ENCODE measurements at regions not wholly inside any gene's neighbourhood (a gene's known extent, or its start where the extent isn't known, plus 50 kb on each side); places are given as distances from the start of the nearest gene placed in this dataset.
A peak's percentile ranks its signal among the peaks of the same experiment; 100 is the strongest.

DNA sequence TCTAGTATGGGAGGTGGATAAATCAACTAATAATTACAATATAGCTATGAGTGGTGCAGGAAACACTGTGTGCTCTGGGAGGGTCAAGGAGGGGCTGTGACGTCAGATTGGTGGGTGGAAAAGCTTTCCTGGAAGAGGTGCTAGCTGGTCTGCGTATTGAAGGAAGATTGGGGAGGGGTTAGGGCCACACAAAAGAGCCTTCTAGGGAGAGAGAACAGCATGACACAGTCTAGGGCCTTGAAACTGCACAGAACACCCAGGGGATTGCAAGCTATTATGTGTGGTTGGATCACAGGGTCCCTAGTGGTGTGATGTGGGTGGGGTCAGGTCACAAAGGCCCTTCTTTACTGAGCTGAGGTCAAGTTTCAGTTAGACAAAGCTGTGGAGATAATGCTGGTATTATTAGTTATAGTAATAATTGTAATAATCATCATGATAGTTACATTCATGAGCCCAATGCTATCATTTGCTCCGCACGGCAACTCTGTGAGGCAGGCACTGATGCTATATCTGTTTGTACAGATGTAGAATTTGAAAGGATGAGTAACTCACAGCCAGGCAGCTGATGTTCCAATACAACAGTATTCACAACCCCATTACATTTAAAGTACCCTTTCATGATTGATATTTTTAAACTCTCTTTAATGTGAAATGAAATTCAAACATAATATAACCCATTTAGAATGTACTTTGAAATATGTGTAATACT is 197.4 kb upstream of the IL12B start:
- Mint-ChIP-seq H3K27me3 (no peaks in the 10 kb centered on the region), H3K4me1 (peaks cover 0 to 6% of the 10 kb centered on the region in 2 donors), H3K36me3 (peaks cover 0 to 4% of the 10 kb centered on the region in 2 donors), H3K4me3 (no peak overlapping the region), H3K9me3 (peaks cover 0 to 5% of the 10 kb centered on the region in 2 donors), H3K27ac (no peak overlapping the region)
- no peak for DNase-seq
- peak; percentile 44 to 54 for ATAC-seq (replicated peaks)

DNA sequence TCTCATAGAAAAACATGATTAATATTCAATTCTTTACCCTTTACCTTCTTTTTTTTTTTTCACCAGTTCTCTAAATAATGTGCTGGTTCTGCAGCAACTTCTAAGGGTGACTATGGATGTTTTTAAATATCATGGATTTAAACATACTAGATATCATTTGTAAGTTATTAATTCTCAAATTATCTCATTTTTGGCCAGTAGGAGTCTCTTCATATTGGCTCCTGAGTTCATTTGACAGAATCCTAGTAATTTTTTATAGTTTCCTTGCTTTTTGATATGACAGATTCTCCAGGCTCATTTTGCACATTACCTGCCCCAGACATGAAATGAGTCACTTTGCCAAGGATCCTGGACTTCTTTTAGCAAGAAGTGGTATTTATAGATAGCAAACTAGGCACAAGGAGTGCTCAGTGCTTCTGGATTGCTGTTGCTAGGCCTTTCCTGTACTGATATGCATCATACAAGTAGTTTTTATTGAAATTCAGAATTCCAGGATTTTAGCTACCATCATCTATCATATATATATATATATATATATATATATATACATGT is 201.3 kb upstream of the IL12B start:
- H3K9me3 Mint-ChIP-seq = peaks cover 0 to 5% of the 10 kb centered on the region in 2 donors
- ATAC-seq (replicated peaks) (no peak), DNase-seq (no peak)
- no peak overlapping the region for H3K4me3 Mint-ChIP-seq
- H3K36me3 Mint-ChIP-seq = peaks cover 0 to 4% of the 10 kb centered on the region in 2 donors
- no peak overlapping the region for H3K27ac Mint-ChIP-seq
- peaks cover 0 to 6% of the 10 kb centered on the region in 2 donors for H3K4me1 Mint-ChIP-seq
- H3K27me3 Mint-ChIP-seq = no peaks in the 10 kb centered on the region

DNA sequence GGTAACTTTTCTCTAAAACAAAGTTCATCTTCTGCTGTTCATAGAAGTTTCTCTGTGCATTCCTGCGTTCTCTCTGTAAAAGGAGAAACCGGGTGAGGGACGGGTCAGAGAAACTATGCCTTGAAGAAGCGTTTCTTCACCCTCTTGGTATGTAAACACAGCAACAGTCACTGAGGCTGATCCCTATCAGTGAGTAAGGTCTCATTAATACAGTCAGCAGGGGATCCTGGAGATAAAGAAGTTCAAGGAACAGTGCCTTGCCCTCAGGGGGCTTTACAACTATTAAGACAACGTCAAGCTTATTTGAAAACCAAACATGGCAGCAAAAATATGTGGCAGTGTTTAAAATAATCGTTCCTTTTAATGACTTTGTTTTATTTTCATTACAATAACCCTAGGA is 202.9 kb upstream of the IL12B start:
- H3K9me3 Mint-ChIP-seq = peaks cover 0 to 4% of the 10 kb centered on the region in 2 donors
- H3K4me3 Mint-ChIP-seq = no peak overlapping the region
- ATAC-seq (replicated peaks) (no peak), DNase-seq (no peak)
- no peak overlapping the region for H3K27ac Mint-ChIP-seq
- peaks cover 0 to 4% of the 10 kb centered on the region in 2 donors for H3K36me3 Mint-ChIP-seq
- H3K27me3 Mint-ChIP-seq = peaks cover 0 to 5% of the 10 kb centered on the region in 2 donors
- no peaks in the 10 kb centered on the region for H3K4me1 Mint-ChIP-seq

DNA sequence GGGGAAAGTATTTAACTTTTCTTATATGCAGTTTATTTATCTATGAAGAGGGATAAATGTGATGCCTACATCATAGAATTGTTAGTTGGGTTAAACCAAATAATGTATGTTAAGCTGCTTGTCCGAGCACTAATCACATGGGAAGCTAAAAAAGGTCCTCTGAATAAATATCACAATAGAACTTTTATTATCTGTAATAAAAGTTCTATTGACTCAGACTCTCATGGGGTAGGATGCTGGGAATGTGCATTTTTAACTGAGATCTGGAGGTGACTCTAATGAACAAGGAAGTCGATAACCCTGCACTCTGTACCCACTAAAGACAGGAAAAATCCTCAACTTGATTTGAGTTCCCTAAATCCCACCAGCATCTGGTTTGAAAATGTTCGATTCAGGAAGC is 205.9 kb upstream of the IL12B start:
- ATAC-seq (replicated peaks) = no peak
- Mint-ChIP-seq H3K27ac (no peak overlapping the region), H3K36me3 (no peaks in the 10 kb centered on the region), H3K27me3 (peaks cover 0 to 5% of the 10 kb centered on the region in 2 donors), H3K4me3 (no peak overlapping the region), H3K9me3 (no peaks in the 10 kb centered on the region), H3K4me1 (no peaks in the 10 kb centered on the region)
- DNase-seq = no peak

DNA sequence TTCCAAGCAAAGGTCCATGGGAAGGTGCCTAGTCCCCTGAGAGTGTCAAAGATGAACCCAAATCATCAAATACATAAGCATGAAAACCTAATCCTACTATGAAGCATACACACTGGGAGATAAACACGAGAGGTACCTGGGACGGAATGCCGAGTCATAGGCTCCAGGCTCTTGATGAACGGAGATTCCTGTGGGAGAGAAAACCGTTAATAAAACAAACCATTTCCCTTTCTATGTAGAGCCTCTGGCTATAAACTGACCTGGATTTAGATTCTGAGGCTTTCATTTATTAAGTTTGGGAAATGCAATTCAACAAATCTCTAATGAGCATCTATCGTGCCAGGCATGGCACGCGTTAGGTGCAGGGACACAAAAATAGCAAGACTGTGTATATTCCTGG is 206.4 kb upstream of the IL12B start:
- ATAC-seq (replicated peaks) (no peak), DNase-seq (no peak)
- Mint-ChIP-seq H3K4me1 (no peaks in the 10 kb centered on the region), H3K27ac (no peak overlapping the region), H3K27me3 (peaks cover 0 to 5% of the 10 kb centered on the region in 2 donors), H3K36me3 (no peaks in the 10 kb centered on the region), H3K4me3 (no peak overlapping the region), H3K9me3 (no peaks in the 10 kb centered on the region)

DNA sequence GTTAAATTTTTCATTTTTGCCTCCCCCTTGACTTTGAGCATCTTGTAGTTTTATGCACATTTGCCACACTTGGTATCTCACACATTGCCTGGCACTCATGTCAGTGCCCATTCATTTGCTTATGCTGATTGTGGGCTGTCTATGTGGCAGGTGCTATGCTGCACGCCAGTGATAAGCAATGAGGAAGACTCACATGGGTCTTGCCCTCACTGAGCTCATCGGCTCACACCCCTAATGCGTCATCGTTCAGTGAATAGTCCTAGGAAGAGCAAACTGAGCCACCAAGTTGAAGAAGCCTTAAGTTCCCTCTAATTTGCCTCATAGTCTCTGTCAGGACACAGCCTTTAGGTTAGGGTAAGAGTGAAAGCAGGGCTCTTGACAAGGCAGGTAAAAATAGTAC is 209.4 kb upstream of the IL12B start:
- no peaks in the 10 kb centered on the region for H3K36me3 Mint-ChIP-seq
- H3K9me3 Mint-ChIP-seq = no peaks in the 10 kb centered on the region
- no peak for ATAC-seq (replicated peaks)
- no peak overlapping the region for H3K27ac Mint-ChIP-seq
- peaks cover 0 to 5% of the 10 kb centered on the region in 2 donors for H3K27me3 Mint-ChIP-seq
- H3K4me3 Mint-ChIP-seq = no peak overlapping the region
- H3K4me1 Mint-ChIP-seq = no peaks in the 10 kb centered on the region
- DNase-seq = no peak

DNA sequence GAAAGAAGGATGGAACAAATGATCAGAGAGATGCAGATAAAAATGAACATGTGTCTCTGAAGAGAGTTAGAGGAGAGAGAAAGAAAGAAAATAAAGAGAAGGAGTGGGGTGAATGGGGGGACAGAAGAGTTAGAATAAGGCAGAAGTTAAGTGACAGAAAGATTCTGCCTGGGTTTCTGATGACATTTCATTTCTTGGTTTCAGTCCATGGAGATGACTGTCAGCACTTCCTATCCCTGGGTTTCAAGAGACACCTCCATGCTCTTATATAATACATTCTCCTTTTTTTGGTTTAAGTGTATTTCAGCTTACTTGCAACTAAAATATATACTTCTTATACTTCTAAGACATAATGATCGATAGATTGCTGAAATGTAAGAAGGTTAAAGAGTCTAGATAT is 213.0 kb upstream of the IL12B start:
- H3K4me3 Mint-ChIP-seq = no peak overlapping the region
- peaks cover 8 to 11% of the 10 kb centered on the region in 2 donors for H3K9me3 Mint-ChIP-seq
- DNase-seq (no peak), ATAC-seq (replicated peaks) (no peak)
- peaks cover 4 to 7% of the 10 kb centered on the region in 2 donors for H3K36me3 Mint-ChIP-seq
- no peak overlapping the region for H3K27ac Mint-ChIP-seq
- no peaks in the 10 kb centered on the region for H3K4me1 Mint-ChIP-seq
- H3K27me3 Mint-ChIP-seq = peaks cover 8 to 15% of the 10 kb centered on the region in 2 donors

DNA sequence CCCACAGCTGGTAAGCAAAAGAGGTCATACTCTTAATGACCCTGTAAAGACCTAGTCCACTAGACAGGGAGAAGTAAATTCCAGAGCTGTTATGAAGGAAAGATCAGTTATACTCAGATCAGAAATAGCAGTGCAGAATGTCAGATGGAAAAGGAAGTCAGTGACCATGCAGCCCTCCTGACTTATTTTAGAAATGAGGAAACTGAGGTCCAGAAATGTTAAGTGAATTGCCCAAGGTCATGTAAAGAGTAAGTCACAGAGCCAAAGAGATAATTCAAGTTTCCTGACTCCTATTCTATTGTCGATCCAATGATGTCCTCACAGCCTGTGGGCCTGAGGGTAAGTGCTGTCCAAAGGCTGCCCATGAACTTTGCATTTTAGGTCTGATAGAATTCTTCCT is 214.9 kb upstream of the IL12B start:
- Mint-ChIP-seq H3K9me3 (peaks cover 8 to 11% of the 10 kb centered on the region in 2 donors), H3K4me3 (no peak overlapping the region)
- no peak for DNase-seq

DNA sequence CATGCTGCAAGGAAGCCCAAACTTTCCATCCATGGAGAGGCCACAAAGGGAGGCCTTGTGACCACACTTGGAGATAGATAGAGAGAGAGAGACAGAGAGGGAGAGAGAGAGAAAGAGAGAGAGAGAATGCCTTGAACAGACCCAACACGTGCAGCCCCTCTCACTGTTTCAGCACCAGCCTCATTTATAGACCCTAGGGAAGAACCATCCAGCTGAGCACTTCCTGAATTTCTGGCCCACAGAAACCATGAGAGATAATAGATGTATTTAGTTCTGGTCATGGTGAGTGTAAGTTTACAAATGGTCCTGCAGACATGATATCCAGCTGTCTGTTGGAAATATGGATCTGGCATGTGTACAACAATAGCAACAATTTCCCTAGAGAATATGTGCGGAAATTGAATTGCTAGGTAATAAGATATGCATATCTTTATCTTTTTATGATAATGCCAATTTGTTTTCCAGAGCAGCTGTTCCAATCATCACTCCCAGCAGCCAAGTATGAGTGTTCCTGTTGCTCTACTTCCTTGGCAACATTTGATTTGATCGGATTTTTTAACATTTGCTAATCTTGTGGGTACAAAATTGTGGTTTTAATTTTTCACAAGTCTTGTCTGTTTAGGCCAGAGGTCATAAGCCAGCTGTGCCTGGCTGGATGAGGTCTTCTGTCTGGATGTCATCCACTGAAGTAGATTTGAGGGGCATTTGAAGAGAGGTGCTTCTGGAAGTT is 217.3 kb upstream of the IL12B start:
- Mint-ChIP-seq H3K4me3 (no peak overlapping the region), H3K36me3 (peaks cover 4 to 7% of the 10 kb centered on the region in 2 donors), H3K27ac (no peak overlapping the region), H3K9me3 (peaks cover 8 to 11% of the 10 kb centered on the region in 2 donors), H3K27me3 (peaks cover 8 to 19% of the 10 kb centered on the region in 2 donors), H3K4me1 (no peaks in the 10 kb centered on the region)
- DNase-seq (no peak), ATAC-seq (replicated peaks) (no peak)

More for the DNA sequence above, 214.9 kb upstream of the IL12B start:
- no peaks in the 10 kb centered on the region for H3K4me1 Mint-ChIP-seq
- H3K27me3 Mint-ChIP-seq = peaks cover 8 to 19% of the 10 kb centered on the region in 2 donors
- no peak for ATAC-seq (replicated peaks)
- H3K36me3 Mint-ChIP-seq = peaks cover 4 to 7% of the 10 kb centered on the region in 2 donors
- H3K27ac Mint-ChIP-seq = no peak overlapping the region

DNA sequence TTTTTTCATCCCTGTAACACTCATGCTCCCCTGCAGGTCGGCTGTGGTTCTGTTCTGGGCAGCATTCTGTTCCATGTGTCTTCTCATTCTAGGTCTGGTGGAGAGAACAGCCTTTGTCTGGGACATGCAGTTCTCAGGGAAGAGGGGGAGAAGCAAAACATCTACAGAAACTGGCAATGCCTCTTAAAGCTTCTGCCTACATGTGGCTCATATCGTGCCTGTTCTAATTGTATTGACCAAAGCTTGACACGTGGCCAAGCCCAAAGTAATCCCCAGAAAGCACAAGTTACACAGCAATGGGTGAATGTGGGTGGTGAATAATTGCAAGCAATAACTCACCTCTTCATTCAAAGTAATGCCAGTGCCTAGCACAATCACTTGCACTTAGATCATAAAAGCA is 218.2 kb upstream of the IL12B start:
- Mint-ChIP-seq H3K9me3 (peaks cover 8 to 11% of the 10 kb centered on the region in 2 donors), H3K4me1 (no peaks in the 10 kb centered on the region), H3K4me3 (no peak overlapping the region), H3K27ac (no peak overlapping the region), H3K27me3 (peaks cover 8 to 23% of the 10 kb centered on the region in 2 donors), H3K36me3 (peaks cover 4 to 7% of the 10 kb centered on the region in 2 donors)
- DNase-seq (no peak), ATAC-seq (replicated peaks) (no peak)

DNA sequence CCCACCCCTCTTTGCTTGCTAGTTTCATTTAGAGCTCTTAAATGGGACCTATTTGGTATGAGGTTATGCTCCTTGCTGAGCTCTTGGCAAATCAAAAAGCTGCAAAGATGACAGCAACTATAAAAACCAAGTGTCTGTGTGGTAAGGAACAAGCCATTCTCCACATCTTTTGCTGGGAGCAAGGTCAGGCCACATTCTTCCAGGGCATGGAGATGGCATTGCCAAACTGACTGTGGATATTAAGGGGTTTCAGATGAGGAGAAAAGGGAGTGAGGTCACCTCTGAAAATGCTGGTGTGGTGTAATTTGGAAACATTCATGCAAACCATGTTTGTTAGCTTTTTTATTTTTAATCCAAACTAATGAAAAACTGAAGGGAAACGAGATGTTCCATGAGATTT is 218.8 kb upstream of the IL12B start:
- Mint-ChIP-seq H3K4me1 (no peaks in the 10 kb centered on the region), H3K4me3 (no peak overlapping the region), H3K36me3 (peaks cover 4 to 7% of the 10 kb centered on the region in 2 donors), H3K27ac (no peak overlapping the region), H3K27me3 (peaks cover 8 to 23% of the 10 kb centered on the region in 2 donors), H3K9me3 (peaks cover 8 to 11% of the 10 kb centered on the region in 2 donors)
- DNase-seq (no peak), ATAC-seq (replicated peaks) (no peak)

DNA sequence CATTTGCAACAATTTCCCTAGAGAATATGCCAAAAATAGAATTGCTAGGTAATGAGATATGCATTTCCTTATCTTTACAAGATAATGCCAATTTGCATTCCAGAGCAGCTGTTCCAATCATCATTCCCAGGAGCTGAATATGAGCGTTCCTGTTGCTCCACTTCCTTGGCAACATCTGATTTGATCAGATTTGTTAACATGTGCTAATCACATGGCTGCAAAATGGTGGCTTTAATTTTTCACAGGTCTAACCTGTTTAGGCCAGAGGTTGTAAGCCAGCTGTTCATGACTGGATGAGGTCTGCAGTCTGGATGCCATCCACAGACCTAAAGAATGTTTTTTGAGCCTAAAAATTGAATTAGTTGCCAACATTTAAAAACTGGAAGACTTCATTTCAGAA is 220.7 kb upstream of the IL12B start:
- Mint-ChIP-seq H3K9me3 (peaks cover 8 to 11% of the 10 kb centered on the region in 2 donors), H3K27ac (no peak overlapping the region), H3K27me3 (peaks cover 8 to 23% of the 10 kb centered on the region in 2 donors), H3K36me3 (peaks cover 4 to 7% of the 10 kb centered on the region in 2 donors), H3K4me1 (no peaks in the 10 kb centered on the region), H3K4me3 (no peak overlapping the region)
- DNase-seq (no peak), ATAC-seq (replicated peaks) (no peak)

DNA sequence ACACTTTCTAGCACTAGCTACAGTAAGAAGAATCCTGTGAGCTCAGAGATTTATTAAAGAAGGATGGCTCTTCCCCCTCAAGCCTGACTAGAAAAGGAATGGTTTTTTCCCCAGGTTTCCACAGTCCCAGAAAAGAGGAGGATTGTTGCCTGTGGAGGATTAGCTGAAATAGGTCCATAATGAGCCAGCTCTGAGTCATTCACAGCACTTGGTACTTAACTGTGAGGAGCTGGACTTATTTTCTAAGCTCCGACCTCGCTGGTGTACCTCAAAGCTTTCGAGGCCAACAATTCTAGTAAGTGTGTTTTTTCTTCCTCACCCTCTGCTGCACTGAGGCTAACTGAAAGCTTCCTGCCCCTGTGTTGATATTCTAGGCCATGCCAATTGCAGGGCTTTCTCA is 222.5 kb upstream of the IL12B start:
- DNase-seq = no peak
- H3K4me3 Mint-ChIP-seq = no peak overlapping the region
- no peaks in the 10 kb centered on the region for H3K4me1 Mint-ChIP-seq
- H3K9me3 Mint-ChIP-seq = peaks cover 0 to 3% of the 10 kb centered on the region in 2 donors
- no peak for ATAC-seq (replicated peaks)
- peaks cover 0 to 15% of the 10 kb centered on the region in 2 donors for H3K27me3 Mint-ChIP-seq
- H3K27ac Mint-ChIP-seq = no peak overlapping the region
- no peaks in the 10 kb centered on the region for H3K36me3 Mint-ChIP-seq

DNA sequence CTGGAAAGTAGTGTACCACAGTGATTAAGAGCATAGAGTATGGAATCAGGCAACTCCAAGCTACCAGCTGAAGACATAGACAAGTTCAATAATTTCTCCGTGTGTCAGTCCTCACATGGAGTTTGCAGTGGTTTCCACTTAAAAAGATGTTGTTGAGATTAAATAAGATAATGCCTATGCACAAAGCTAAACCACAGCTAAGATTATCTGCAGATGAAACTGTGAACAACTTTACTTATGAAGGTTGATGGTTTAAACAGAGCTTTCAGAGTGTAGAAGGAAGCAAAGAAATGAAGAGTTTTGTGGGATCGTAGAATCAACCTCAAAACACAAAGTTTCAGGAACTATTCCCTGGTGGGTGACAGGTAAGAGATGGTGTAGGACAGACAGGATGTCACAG is 223.5 kb upstream of the IL12B start:
- Mint-ChIP-seq H3K27me3 (peaks cover 0 to 4% of the 10 kb centered on the region in 2 donors), H3K4me3 (no peak overlapping the region), H3K36me3 (no peaks in the 10 kb centered on the region), H3K9me3 (no peaks in the 10 kb centered on the region), H3K4me1 (no peaks in the 10 kb centered on the region), H3K27ac (no peak overlapping the region)
- ATAC-seq (replicated peaks) (no peak), DNase-seq (no peak)

DNA sequence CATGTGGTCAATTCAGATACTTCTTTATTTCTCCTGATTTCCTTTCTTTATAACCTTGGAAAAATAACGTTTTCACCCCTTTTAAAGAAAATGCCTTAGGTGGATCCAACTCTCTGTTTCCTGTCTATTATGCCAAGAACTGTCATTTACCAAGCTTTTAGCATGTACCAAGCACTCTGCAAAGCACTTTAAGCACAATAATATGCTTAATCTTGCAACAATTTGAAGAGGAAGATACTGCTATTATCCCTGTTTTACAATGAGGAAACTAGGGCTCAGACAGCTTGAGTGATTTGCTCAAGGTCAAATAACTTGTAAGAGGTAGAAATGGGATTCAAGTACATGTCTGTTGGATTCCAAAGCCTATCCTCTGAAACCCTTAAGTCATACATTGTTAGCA is 224.8 kb upstream of the IL12B start:
- Mint-ChIP-seq H3K27ac (no peak overlapping the region), H3K36me3 (no peaks in the 10 kb centered on the region), H3K9me3 (no peaks in the 10 kb centered on the region), H3K27me3 (peaks cover 3 to 8% of the 10 kb centered on the region in 2 donors), H3K4me1 (no peaks in the 10 kb centered on the region), H3K4me3 (no peak overlapping the region)
- DNase-seq = no peak
- ATAC-seq (replicated peaks) = no peak
